Neural crest cell (in vitro differentiated cells): ENCODE measurements at regions not wholly inside any gene's neighbourhood (a gene's known extent, or its start where the extent isn't known, plus 50 kb on each side); places are given as distances from the start of the nearest gene placed in this dataset.

Experiments
- DNase-seq: peaks from one replicate; pipeline ENCODE4 v3.0.0; 2021; ENCODE audit warnings: low read depth, mixed read lengths, low spot score
- H3K27ac Mint-ChIP-seq: one replicate; pipeline ENCODE4 v1.8.0; 2021; ENCODE audit warnings: mild to moderate bottlenecking, mixed read lengths; ENCODE audit not compliant: unreplicated experiment
- H3K27me3 Mint-ChIP-seq: 2 replicates; pipeline ENCODE4 v1.8.0; 2021; ENCODE audit warnings: low read depth, mild to moderate bottlenecking, mixed read lengths
- H3K36me3 Mint-ChIP-seq: 2 replicates; pipeline ENCODE4 v1.8.0; 2021; ENCODE audit warnings: low read depth, mild to moderate bottlenecking, mixed read lengths
- H3K4me1 Mint-ChIP-seq: 2 replicates; pipeline ENCODE4 v1.8.0; 2021; ENCODE audit warnings: mixed read lengths
- H3K4me3 Mint-ChIP-seq: one replicate; pipeline ENCODE4 v1.8.0; 2021; ENCODE audit warnings: mild to moderate bottlenecking, mixed read lengths
- H3K9me3 Mint-ChIP-seq: 2 replicates; pipeline ENCODE4 v1.8.0; 2021; ENCODE audit warnings: mixed read lengths
- TF ChIP-seq, protein P1 (sequence below): fragments of 200-600 bp; sonication (generic); conservative IDR thresholded peaks from 2 replicates; pipeline ENCODE4 v1.5.0; 2021; ENCODE audit warnings: antibody characterized with exemption, mild to moderate bottlenecking

DNA sequence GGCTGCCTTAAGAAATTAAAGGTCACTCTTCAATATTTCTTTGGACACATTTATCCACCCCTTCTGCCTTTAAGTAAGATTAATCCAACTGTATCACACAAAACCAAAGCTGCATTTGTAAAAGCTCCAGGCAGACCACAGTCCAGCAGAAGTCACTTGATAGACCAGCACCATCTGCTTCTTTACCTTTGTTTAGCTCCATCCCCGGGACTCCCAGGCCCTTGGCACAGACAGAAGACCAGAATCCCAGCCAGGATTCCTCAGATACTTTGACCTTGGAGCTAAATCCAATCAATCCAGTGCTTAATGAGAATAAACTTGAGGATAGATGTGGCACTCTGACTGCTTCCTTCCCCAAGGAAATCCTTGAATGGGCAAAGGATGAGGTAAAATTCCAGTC is 333.1 kb upstream of the RASGEF1B start:
- Mint-ChIP-seq H3K4me3 (no peak overlapping the region), H3K4me1 (no peaks in the 10 kb centered on the region), H3K9me3 (no peaks in the 10 kb centered on the region), H3K36me3 (no peaks in the 10 kb centered on the region), H3K27me3 (peaks cover 14% of the 10 kb centered on the region), H3K27ac (no peak overlapping the region)
- no peak for DNase-seq
- TF ChIP-seq, protein P1, sequence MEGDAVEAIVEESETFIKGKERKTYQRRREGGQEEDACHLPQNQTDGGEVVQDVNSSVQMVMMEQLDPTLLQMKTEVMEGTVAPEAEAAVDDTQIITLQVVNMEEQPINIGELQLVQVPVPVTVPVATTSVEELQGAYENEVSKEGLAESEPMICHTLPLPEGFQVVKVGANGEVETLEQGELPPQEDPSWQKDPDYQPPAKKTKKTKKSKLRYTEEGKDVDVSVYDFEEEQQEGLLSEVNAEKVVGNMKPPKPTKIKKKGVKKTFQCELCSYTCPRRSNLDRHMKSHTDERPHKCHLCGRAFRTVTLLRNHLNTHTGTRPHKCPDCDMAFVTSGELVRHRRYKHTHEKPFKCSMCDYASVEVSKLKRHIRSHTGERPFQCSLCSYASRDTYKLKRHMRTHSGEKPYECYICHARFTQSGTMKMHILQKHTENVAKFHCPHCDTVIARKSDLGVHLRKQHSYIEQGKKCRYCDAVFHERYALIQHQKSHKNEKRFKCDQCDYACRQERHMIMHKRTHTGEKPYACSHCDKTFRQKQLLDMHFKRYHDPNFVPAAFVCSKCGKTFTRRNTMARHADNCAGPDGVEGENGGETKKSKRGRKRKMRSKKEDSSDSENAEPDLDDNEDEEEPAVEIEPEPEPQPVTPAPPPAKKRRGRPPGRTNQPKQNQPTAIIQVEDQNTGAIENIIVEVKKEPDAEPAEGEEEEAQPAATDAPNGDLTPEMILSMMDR = no peak

DNA sequence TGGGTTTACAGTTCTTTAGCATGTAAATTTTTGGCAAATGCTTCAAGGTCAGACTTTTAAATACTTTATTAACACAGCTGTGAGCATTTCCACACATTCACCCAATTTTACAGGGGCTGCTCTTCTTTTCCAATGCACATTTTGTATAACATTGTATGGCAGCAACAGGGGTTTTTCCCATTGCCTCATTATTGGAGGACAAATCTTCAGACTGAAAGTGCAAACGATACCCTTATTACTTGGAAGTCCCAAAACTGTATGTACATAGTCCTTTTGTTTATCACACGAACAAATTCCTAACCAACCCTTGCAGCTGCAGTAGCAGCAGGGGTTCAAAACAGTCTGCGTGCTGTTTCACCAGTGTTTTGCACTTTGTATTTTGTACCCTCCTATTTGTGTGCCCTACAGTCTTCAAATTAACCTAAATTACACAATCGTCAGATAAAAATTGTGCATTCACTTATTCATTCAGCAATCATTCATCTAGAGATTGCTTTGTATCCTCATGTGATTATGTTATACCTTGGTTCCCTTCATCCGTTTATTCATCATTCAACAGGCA is 330.7 kb upstream of the RASGEF1B start:
- Mint-ChIP-seq H3K27ac (no peak overlapping the region), H3K27me3 (peaks cover 8% of the 10 kb centered on the region), H3K36me3 (no peaks in the 10 kb centered on the region), H3K4me1 (no peaks in the 10 kb centered on the region), H3K9me3 (peaks cover 3% of the 10 kb centered on the region), H3K4me3 (no peak overlapping the region)
- TF ChIP-seq, protein P1 = no peak
- no peak for DNase-seq

- no peaks in the 10 kb centered on the region for H3K4me1 Mint-ChIP-seq
- H3K9me3 Mint-ChIP-seq = peaks cover 3% of the 10 kb centered on the region
- TF ChIP-seq, protein P1 = no peak
- no peak overlapping the region for H3K4me3 Mint-ChIP-seq
- peaks cover 9% of the 10 kb centered on the region for H3K27me3 Mint-ChIP-seq
- DNase-seq = no peak
- no peaks in the 10 kb centered on the region for H3K36me3 Mint-ChIP-seq
- H3K27ac Mint-ChIP-seq = no peak overlapping the region
Observed at GRCh38 chr4:81799371-81799770, 327.7 kb upstream of the RASGEF1B start.

DNA sequence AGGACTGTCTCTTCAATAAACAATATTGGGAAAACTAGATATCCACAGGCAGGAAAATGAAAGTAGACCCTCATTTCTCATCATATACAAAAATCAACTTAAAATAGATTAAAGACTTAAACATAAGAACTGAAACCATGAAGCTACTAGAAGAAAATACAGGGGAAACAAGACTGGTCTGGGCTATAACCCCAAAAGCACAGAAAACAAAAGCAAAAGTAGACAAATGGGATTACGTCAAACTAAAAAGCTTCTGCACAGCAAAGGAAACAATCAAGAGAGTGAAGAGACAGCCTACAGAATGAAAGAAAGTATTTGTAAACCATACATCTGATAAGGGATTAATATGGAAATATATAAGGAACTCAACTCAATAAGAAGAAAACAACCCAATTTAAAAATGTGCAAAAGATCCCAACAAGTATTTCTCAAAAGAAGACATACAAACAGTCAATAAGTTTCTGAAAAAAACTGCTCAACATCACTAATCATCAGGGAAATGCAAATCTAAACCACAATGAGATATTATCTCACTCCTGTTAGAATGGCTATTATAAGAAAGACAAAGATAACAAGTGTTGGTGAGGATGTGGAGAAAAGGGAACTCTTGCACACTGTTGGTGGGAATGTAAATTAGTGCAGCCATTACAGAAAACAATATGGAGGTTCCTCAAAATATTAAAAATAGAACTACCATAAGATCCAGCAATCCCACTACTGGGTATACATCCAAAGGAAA is 325.3 kb upstream of the RASGEF1B start:
- peaks cover 3% of the 10 kb centered on the region for H3K9me3 Mint-ChIP-seq
- H3K4me1 Mint-ChIP-seq = no peaks in the 10 kb centered on the region
- H3K27me3 Mint-ChIP-seq = peaks cover 9% of the 10 kb centered on the region
- TF ChIP-seq, protein P1 = no peak
- no peaks in the 10 kb centered on the region for H3K36me3 Mint-ChIP-seq
- H3K27ac Mint-ChIP-seq = no peak overlapping the region
- no peak overlapping the region for H3K4me3 Mint-ChIP-seq
- no peak for DNase-seq

- no peak for DNase-seq
- no peaks in the 10 kb centered on the region for H3K9me3 Mint-ChIP-seq
- H3K4me3 Mint-ChIP-seq = no peak overlapping the region
- no peak overlapping the region for H3K27ac Mint-ChIP-seq
- no peaks in the 10 kb centered on the region for H3K4me1 Mint-ChIP-seq
- TF ChIP-seq, protein P1 = no peak
- peaks cover 6% of the 10 kb centered on the region for H3K27me3 Mint-ChIP-seq
- no peaks in the 10 kb centered on the region for H3K36me3 Mint-ChIP-seq
Observed at GRCh38 chr4:81792521-81792920, 320.8 kb upstream of the RASGEF1B start.
